Upper lobe of right lung (tissue), 1 donor: ENCODE measurements at regions not wholly inside any gene's neighbourhood (a gene's known extent, or its start where the extent isn't known, plus 50 kb on each side); places are given as distances from the start of the nearest gene placed in this dataset.

Source experiments
- ATAC-seq: fragments of 200-7000 bp; cut with Tn5 transposase; one replicate; pipeline ENCODE4 v1.9.1; 2020; ENCODE audit warnings: mild to moderate bottlenecking, moderate library complexity
- DNase-seq: peaks from one replicate; pipeline ENCODE4 v3.0.0-alpha.2; 2020
- H3K27ac ChIP-seq: fragments of 200-600 bp; one replicate; pipeline ENCODE4 v1.8.0; 2022
- H3K27me3 ChIP-seq: fragments of 200-600 bp; one replicate; pipeline ENCODE4 v1.8.0; 2022; ENCODE audit warnings: mild to moderate bottlenecking
- H3K36me3 ChIP-seq: fragments of 200-600 bp; one replicate; pipeline ENCODE4 v1.8.0; 2022
- H3K4me1 ChIP-seq: fragments of 200-600 bp; one replicate; pipeline ENCODE4 v1.8.0; 2022
- H3K4me3 ChIP-seq: fragments of 200-600 bp; one replicate; pipeline ENCODE4 v1.8.0; 2022; ENCODE audit warnings: mild to moderate bottlenecking
- H3K9me3 ChIP-seq: fragments of 200-600 bp; one replicate; pipeline ENCODE4 v1.8.0; 2022
- intact Hi-C: fragments of 100-400 bp; cut with DNase I; formaldehyde crosslinking; loops from one replicate; pipeline ENCODE4 v1.11.0; 2022
- TF ChIP-seq, protein P1 (sequence below): fragments of 200-600 bp; IDR thresholded peaks from one replicate; pipeline ENCODE4 v1.8.0; 2022; ENCODE audit warnings: antibody characterized with exemption
- donor health status: DM: no; HTN: yes; CAD: no; lungs with severe emphysema.

DNA sequence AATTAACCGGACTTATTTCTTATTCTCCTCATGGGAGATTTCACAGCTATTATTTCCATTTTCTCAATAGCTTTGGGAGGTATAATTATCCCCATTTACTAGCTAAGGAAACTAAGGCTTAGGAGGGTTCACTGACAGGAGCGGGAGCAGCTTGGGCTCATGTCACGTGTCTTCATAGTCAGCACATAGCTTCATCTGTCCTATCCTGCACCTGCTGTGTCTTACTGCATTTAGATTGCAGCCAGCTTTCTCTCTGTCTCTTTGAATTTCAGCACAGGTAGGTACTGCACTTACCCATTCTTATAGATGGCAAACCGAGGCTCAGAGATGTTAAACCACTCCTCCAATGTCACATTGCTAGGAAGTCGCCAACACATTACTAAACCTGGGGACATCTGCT is 839.9 kb downstream of the MAFB start:
- ATAC-seq (no peak), DNase-seq (no peak)
- TF ChIP-seq, protein P1, sequence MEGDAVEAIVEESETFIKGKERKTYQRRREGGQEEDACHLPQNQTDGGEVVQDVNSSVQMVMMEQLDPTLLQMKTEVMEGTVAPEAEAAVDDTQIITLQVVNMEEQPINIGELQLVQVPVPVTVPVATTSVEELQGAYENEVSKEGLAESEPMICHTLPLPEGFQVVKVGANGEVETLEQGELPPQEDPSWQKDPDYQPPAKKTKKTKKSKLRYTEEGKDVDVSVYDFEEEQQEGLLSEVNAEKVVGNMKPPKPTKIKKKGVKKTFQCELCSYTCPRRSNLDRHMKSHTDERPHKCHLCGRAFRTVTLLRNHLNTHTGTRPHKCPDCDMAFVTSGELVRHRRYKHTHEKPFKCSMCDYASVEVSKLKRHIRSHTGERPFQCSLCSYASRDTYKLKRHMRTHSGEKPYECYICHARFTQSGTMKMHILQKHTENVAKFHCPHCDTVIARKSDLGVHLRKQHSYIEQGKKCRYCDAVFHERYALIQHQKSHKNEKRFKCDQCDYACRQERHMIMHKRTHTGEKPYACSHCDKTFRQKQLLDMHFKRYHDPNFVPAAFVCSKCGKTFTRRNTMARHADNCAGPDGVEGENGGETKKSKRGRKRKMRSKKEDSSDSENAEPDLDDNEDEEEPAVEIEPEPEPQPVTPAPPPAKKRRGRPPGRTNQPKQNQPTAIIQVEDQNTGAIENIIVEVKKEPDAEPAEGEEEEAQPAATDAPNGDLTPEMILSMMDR: no peak
- Histone ChIP-seq H3K36me3 (no peaks in the 10 kb centered on the region), H3K9me3 (no peaks in the 10 kb centered on the region), H3K27ac (no peak overlapping the region), H3K27me3 (no peaks in the 10 kb centered on the region), H3K4me1 (peaks cover 18% of the 10 kb centered on the region), H3K4me3 (no peak overlapping the region)
- intact Hi-C loops: no loop called here

DNA sequence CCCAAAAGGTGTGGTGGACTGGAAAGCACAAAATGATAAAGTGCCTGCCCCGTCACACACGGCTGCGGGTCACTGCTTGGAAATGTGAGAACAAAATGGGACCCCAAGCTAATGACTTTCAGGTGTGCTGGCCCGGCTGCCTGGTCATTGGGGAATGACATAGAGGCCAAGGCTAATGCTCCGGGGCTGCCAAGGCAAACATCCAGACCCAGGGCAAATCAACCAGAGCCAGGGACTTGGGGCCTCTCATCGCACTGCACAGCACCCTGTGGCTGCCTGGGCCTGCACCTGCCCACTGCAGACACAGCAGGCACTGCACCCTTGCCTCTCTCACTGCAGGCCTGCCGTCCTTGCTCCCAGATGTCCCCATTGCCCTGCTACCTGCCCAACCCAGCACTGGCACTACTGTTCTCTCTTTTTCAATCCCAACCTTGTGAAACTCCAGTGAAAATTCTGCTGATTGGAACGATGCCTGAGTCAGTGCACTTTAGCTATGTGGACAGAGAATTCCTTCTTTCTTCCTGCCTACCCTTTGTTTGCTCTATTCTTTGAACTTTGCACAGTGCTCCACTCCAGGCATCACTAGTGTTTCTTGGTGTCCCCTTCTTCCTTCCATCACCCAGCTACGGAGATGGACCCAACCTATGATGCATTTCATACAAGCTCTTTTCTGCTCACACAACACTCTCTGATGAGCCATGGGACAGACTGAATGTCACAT is 849.5 kb downstream of the MAFB start:
- Histone ChIP-seq H3K27me3 (no peaks in the 10 kb centered on the region), H3K27ac (no peak overlapping the region), H3K4me1 (no peaks in the 10 kb centered on the region), H3K36me3 (no peaks in the 10 kb centered on the region), H3K9me3 (no peaks in the 10 kb centered on the region), H3K4me3 (no peak overlapping the region)
- ATAC-seq: no peak
- intact Hi-C loops: no loop called here
- TF ChIP-seq, protein P1: no peak
- DNase-seq: no peak

DNA sequence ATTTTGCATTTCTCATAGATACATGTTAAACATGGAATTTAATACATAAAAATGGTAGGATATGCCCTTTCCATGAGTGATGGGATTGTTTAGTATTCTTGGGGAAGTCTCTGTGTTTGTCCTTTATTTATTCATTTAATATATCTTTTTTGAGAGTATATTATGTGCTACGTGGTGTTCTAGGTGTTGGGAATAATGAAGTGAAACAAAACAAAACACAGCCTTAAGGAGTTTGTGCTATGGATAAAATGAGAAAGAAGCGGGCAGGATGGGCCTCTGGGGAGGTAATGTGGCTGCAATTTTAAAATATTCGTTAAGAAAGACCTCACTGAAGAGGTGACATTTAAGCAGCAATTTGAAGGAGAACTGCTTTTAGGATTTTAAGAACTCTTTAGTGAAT is 851.5 kb downstream of the MAFB start:
- H3K27ac ChIP-seq: no peak overlapping the region
- H3K4me3 ChIP-seq: no peak overlapping the region
- no peak for ATAC-seq
- no peaks in the 10 kb centered on the region for H3K4me1 ChIP-seq
- no peaks in the 10 kb centered on the region for H3K9me3 ChIP-seq
- intact Hi-C loops: no loop called here
- H3K36me3 ChIP-seq: no peaks in the 10 kb centered on the region
- no peak for DNase-seq
- TF ChIP-seq, protein P1: no peak
- no peaks in the 10 kb centered on the region for H3K27me3 ChIP-seq

DNA sequence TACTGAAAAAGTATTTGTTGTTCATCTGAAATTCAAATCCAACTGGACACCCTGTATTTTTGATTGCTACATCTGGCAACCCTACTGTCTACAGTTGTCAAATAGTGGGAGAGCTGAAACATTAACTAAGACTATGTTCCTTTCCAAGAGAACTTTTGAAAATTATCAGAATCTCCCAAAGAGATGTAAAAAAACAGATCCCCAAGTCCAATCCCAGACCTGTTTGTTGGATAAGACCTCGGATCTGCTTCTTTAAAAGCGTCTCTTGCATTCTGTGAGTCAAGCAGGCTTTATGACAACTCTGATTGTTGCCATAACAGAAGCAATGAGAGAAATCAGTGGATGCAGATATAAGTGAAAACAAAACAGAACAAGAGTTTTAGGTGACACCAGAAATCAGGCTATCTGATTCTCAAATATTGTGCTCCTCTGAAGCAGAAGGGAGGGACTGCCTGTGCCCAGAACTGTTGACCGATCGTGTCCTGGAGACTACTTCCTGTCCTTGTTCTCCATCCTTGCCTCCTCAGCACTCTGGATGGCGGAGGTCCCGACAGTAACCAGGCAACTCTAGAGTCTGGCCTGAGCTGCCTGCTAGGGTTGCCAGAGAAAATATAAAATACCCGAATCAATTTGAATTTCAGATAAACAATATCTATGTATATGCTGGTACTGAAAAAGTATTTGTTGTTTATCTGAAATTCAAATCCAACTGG is 853.8 kb downstream of the MAFB start:
- Histone ChIP-seq H3K9me3 (no peaks in the 10 kb centered on the region), H3K27me3 (no peaks in the 10 kb centered on the region), H3K36me3 (no peaks in the 10 kb centered on the region), H3K4me1 (no peaks in the 10 kb centered on the region), H3K27ac (no peak overlapping the region), H3K4me3 (no peak overlapping the region)
- intact Hi-C loops: no loop called here
- TF ChIP-seq, protein P1: no peak
- DNase-seq (no peak), ATAC-seq (no peak)

DNA sequence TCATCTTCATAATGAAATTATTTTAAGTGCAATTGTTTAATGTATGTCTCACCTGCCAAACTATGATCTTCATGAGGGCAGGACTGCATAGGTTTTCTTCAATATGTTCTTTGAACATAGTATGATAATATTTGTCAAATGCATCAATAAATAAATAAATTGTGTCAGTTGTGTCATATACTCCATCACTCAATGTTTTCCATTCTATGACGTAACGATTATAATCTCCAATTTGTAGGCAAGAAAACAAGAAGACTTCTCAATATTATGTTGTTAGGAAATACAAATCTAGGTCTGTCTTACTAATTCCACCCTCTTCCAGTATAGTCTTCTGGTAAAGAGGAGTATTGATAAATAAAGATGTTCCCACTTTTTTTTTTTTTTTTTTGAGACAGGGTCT is 858.1 kb downstream of the MAFB start:
- no peaks in the 10 kb centered on the region for H3K27me3 ChIP-seq
- intact Hi-C loops: no loop called here
- H3K9me3 ChIP-seq: no peaks in the 10 kb centered on the region
- DNase-seq: no peak
- H3K4me1 ChIP-seq: no peaks in the 10 kb centered on the region
- H3K36me3 ChIP-seq: no peaks in the 10 kb centered on the region
- H3K27ac ChIP-seq: no peak overlapping the region
- ATAC-seq: no peak
- no peak overlapping the region for H3K4me3 ChIP-seq
- TF ChIP-seq, protein P1: no peak
